Panc1 (cell line): ENCODE measurements at regions not wholly inside any gene's neighbourhood (a gene's known extent, or its start where the extent isn't known, plus 50 kb on each side); places are given as distances from the start of the nearest gene placed in this dataset.
"Not testable (repeated sequence)": the region's sequence is repeated elsewhere in the genome, so short reads cannot be mapped to it uniquely, and the experiment has no call there.

Experiments
- ATAC-seq: fragments of 200-7000 bp; cut with Tn5 transposase; 2 replicates; pipeline ENCODE4 v1.9.1; 2020; ENCODE audit warnings: mild to moderate bottlenecking, moderate library complexity
- BruUV-seq: library from RNA; stranded (reverse); fragments of 400-500 nt; replicated peaks from 2 replicates; lab custom pipeline; 2021; lab: Mats Ljungman, UMichigan
- CTCF ChIA-PET: fragments of 300-600 bp; sonication (Branson Sonifier 250); formaldehyde crosslinking; loops from one replicate; lab custom pipeline; 2022; ENCODE audit warnings: antibody characterized with exemption; lab: Charles Lee
- POLR2A ChIA-PET: fragments of 300-600 bp; sonication (Branson Sonifier 250); formaldehyde crosslinking; loops from one replicate; lab custom pipeline; 2022; ENCODE audit warnings: antibody characterized with exemption; lab: Charles Lee
- DNase-seq: peaks from one replicate; pipeline ENCODE4 v3.0.0-alpha.2; 2010; ENCODE audit warnings: low read depth, low spot score
- H3K27ac ChIP-seq: 2 replicates; pipeline ENCODE4 v1.5.1; 2011; ENCODE audit warnings: mild to moderate bottlenecking, low read length, inconsistent platforms
- H3K27me3 ChIP-seq: fragments of 200-500 bp; sonication (Bioruptor generic); 2 replicates; pipeline ENCODE4 v1.6.0; 2014; ENCODE audit warnings: low read length, inconsistent platforms; ENCODE audit not compliant: control insufficient read depth, insufficient read depth
- H3K36me3 ChIP-seq: fragments of 200-500 bp; sonication (Bioruptor generic); 2 replicates; pipeline ENCODE4 v1.5.1; 2014; ENCODE audit warnings: inconsistent platforms, mild to moderate bottlenecking, low read length, moderate library complexity; ENCODE audit not compliant: control insufficient read depth, insufficient read depth
- H3K4me1 ChIP-seq: 2 replicates; pipeline ENCODE4 v1.5.1; 2011; ENCODE audit warnings: inconsistent platforms, mild to moderate bottlenecking, low read length, moderate library complexity; ENCODE audit not compliant: control insufficient read depth, insufficient read depth
- H3K4me3 ChIP-seq, 2 experiments: 2 replicates each; pipeline ENCODE4 v1.5.1; 2011 to 2012; ENCODE audit warnings: low read depth in 2 of 2, low read length in 2 of 2, mild to moderate bottlenecking in 2 of 2, inconsistent platforms in 1 of 2, moderate library complexity in 1 of 2
- H3K9me3 ChIP-seq: fragments of 200-500 bp; sonication (Bioruptor generic); 2 replicates; pipeline ENCODE4 v1.5.1; 2014; ENCODE audit warnings: low read depth, mild to moderate bottlenecking, inconsistent platforms, low read length, moderate library complexity; ENCODE audit not compliant: control insufficient read depth, insufficient read depth
- CTCF ChIP-seq: fragments of 450-650 bp; IDR thresholded peaks from 2 replicates; pipeline ENCODE4 v1.5.1; 2017; ENCODE audit warnings: mild to moderate bottlenecking
- POLR2AphosphoS5 ChIP-seq: IDR thresholded peaks from 2 replicates; pipeline ENCODE4 v1.6.1; 2012; ENCODE audit warnings: mild to moderate bottlenecking, low read depth, low read length, moderate library complexity
- REST ChIP-seq, 2 experiments: IDR thresholded peaks; 2 replicates each; pipeline ENCODE4 v1.6.1; 2011 to 2012; ENCODE audit warnings: low read depth in 2 of 2, control low read depth in 1 of 2, low read length in 1 of 2, mild to moderate bottlenecking in 1 of 2, moderate library complexity in 1 of 2; ENCODE audit not compliant: insufficient read depth in 1 of 2
- SIN3A ChIP-seq: IDR thresholded peaks from 2 replicates; pipeline ENCODE4 v1.6.1; 2012; ENCODE audit warnings: low read depth, mild to moderate bottlenecking, low read length, moderate library complexity, borderline replicate concordance; ENCODE audit not compliant: insufficient read depth
- TCF7L2 ChIP-seq: IDR thresholded peaks from 2 replicates; pipeline ENCODE4 v1.6.1; 2011; ENCODE audit warnings: mild to moderate bottlenecking, low read depth, low read length, inconsistent platforms
- in situ Hi-C: cut with HindIII; loops from 2 replicates; pipeline ENCODE4 v1.10.0; 2016; ENCODE audit warnings: low sequenced_read_pairs, low pct_unique_long_range_greater_than_20kb
- intact Hi-C: fragments of 100-400 bp; cut with micrococcal nuclease; formaldehyde crosslinking; loops from one replicate; pipeline ENCODE4 v1.10.0; 2022; ENCODE audit not compliant: unreplicated experiment

GRCh38 chr7:113176836-113177235 lies 58.5 kb upstream of the SMIM30 start:
- ATAC-seq (no peak), DNase-seq (no peak)
- Histone ChIP-seq H3K36me3 (no peaks in the 10 kb centered on the region), H3K4me1 (no peaks in the 10 kb centered on the region), H3K27me3 (no peaks in the 10 kb centered on the region), H3K27ac (no peak overlapping the region), H3K4me3 (no peak overlapping the region), H3K9me3 (no peaks in the 10 kb centered on the region)
- in situ Hi-C loops (no loop called here), intact Hi-C loops (no loop called here)
- BruUV-seq: no TSS peak
- POLR2A ChIA-PET: no interaction called here
- TF ChIP-seq TCF7L2: no peak
- no peak for TF ChIP-seq CTCF
- no peak for TF ChIP-seq REST (IDR thresholded peaks at IDR 0.05; ENCODE audit: insufficient read depth in 1 of 2, low read depth in 2 of 2, low read length in 1 of 2)
- no peak for TF ChIP-seq POLR2AphosphoS5
- no peak for TF ChIP-seq SIN3A
- CTCF ChIA-PET: no interaction called here

GRCh38 chr7:113176180-113176579 lies 57.8 kb upstream of the SMIM30 start:
- POLR2A ChIA-PET: not testable (repeated sequence)

GRCh38 chr7:113175525-113176104 lies 57.3 kb upstream of the SMIM30 start:
- in situ Hi-C loops: no loop called here
- BruUV-seq: no TSS peak
- POLR2A ChIA-PET: no interaction called here
- Histone ChIP-seq H3K36me3 (no peaks in the 10 kb centered on the region), H3K4me1 (no peaks in the 10 kb centered on the region), H3K27me3 (no peaks in the 10 kb centered on the region), H3K27ac (no peak overlapping the region), H3K4me3 (no peak overlapping the region), H3K9me3 (no peaks in the 10 kb centered on the region)
- no peak for DNase-seq
- TF ChIP-seq SIN3A: no peak
- no peak for TF ChIP-seq TCF7L2
- no peak for TF ChIP-seq POLR2AphosphoS5
- TF ChIP-seq REST (IDR thresholded peaks at IDR 0.05; ENCODE audit: insufficient read depth in 1 of 2, low read depth in 2 of 2, low read length in 1 of 2): no peak
- CTCF ChIA-PET: no interaction called here
- intact Hi-C loops: no loop called here
- no peak for ATAC-seq

More at GRCh38 chr7:113176180-113176579, 57.8 kb upstream of the SMIM30 start:
- CTCF ChIA-PET, in situ Hi-C loops, H3K27me3 ChIP-seq, intact Hi-C loops, H3K4me1 ChIP-seq, BruUV-seq, H3K36me3 ChIP-seq, H3K27ac ChIP-seq, DNase-seq, H3K4me3 ChIP-seq, H3K9me3 ChIP-seq, ATAC-seq: not testable (repeated sequence)
